T-helper 2 cell treated with Interferon-gamma antibody and Interleukin-4, amounts not matched to agents 5 μg/mL and 100 μg/mL, for 36 hours (primary cell): ENCODE measurements at regions not wholly inside any gene's neighbourhood (a gene's known extent, or its start where the extent isn't known, plus 50 kb on each side); places are given as distances from the start of the nearest gene placed in this dataset.

Experiments used
- DNase-seq: peaks from one replicate; pipeline ENCODE4 v3.0.0; 2021; ENCODE audit warnings: low spot score
- H3K27ac Mint-ChIP-seq: one replicate; pipeline ENCODE4 v1.8.0; 2021; ENCODE audit warnings: mild to moderate bottlenecking, mixed read lengths
- H3K27me3 Mint-ChIP-seq: one replicate; pipeline ENCODE4 v1.8.0; 2021; ENCODE audit warnings: low read depth, mixed read lengths
- H3K36me3 Mint-ChIP-seq: one replicate; pipeline ENCODE4 v1.8.0; 2021; ENCODE audit warnings: low read depth, mixed read lengths
- H3K4me1 Mint-ChIP-seq: one replicate; pipeline ENCODE4 v1.8.0; 2021; ENCODE audit warnings: low read depth, mixed read lengths
- H3K4me3 Mint-ChIP-seq: one replicate; pipeline ENCODE4 v1.8.0; 2022; ENCODE audit warnings: mild to moderate bottlenecking, moderate library complexity, mixed read lengths
- H3K9me3 Mint-ChIP-seq: one replicate; pipeline ENCODE4 v1.8.0; 2021; ENCODE audit warnings: mixed read lengths

DNA sequence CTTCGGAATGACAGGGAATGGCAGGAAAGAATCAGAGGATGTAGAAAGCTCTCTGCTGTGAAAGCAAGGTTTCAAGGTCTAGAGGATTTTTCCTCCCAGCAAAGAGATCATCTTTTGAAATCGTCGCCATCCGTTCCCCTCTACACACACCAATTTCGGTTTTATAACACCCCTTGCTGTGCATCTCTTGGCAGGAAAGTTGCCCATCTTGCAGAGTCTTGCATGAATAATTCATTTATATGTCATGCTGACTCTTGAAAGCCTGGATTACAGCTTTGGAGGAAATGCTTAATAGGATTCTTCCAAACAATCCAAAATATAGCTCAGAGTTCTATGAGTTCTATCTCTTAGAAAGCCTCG lies 262.7 kb downstream of the CHL1 start:
- Mint-ChIP-seq H3K27ac (no peak overlapping the region), H3K4me1 (no peaks in the 10 kb centered on the region), H3K4me3 (no peak overlapping the region), H3K36me3 (no peaks in the 10 kb centered on the region), H3K9me3 (no peaks in the 10 kb centered on the region), H3K27me3 (no peaks in the 10 kb centered on the region)
- DNase-seq: no peak

DNA sequence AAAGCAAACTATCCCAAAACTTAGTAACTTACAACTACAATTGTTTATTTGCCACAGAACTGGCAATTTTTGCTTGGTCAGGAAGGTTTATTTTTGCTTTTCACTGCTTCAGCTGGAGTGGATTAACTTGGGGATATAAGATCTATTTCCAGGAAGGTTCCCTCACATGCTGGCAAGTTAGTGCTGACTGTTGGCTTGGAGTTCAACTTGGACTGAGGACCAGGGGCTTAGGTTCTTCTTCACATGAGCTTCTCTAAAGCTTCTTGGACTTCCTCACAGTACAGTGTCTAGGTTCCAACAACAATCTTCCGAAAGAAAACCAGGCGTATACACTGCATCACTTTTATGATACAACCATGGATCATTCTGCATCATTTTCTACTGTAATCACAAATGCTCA lies 264.4 kb downstream of the CHL1 start:
- Mint-ChIP-seq H3K4me1 (no peaks in the 10 kb centered on the region), H3K27me3 (no peaks in the 10 kb centered on the region), H3K4me3 (no peak overlapping the region), H3K27ac (no peak overlapping the region), H3K9me3 (no peaks in the 10 kb centered on the region), H3K36me3 (no peaks in the 10 kb centered on the region)
- DNase-seq: no peak

DNA sequence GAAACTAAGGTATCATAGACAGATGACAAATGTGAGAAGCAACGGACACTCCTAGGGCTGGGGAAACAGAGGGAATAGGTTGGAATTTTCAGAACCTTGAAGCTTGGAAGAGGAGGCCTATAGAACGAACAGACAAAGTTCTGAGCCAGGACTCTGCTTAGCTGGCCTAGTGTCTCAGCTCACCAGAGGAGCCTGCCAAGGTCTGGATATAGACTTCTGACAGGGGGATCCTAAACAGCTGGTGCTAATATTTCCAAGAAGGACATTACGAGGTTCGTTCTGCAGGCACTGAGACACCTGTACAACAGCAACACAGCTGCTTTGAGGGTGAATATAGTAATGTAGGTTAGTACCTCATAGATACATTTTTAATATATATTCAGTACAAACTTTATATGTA lies 266.3 kb downstream of the CHL1 start:
- Mint-ChIP-seq H3K9me3 (no peaks in the 10 kb centered on the region), H3K4me3 (no peak overlapping the region), H3K36me3 (no peaks in the 10 kb centered on the region), H3K4me1 (no peaks in the 10 kb centered on the region), H3K27me3 (no peaks in the 10 kb centered on the region), H3K27ac (no peak overlapping the region)
- no peak for DNase-seq

DNA sequence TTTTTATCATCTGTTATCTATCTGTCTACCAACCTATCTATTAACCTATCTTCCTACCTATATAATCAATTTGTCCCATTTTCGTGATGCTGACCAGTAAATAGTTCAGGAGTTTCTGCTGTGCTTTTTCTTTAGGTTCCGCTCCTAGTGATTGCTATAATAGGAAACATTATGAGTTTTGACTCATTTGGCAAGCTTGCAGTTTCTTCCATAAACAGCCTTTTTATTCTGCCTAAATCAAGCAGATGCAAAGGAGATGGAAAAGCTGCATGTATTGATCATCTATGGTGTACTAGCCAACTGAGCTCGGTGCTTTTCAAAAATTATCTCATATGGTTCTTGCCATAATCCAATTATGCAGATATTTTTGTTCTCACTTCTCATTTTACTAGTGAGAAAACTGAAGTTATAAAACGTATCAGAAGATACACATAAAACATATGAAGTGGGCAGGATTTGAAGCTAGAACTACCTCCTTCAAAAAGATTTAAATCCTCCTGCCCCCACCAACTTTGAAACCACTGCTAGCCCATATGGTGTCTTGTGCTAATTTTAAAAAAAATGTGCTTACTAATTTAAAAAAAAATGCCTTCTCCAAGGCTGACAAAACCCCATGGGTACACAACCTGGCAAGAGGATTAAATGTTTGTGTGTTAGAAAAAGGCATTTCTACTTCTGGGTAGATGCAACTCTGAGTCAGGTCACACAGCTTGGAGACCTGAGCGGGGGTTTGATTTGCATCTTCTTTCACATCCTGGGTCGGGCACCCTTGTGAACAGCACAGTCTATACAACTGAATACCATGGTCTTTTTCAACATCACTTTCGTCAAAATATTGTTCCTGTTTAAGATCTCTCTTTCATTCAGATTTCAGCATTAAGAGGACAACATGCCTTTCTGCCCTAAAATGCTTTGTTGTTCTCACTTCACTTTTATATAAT lies 267.0 kb downstream of the CHL1 start:
- no peak overlapping the region for H3K27ac Mint-ChIP-seq
- H3K4me3 Mint-ChIP-seq: no peak overlapping the region
- H3K9me3 Mint-ChIP-seq: no peaks in the 10 kb centered on the region

DNA sequence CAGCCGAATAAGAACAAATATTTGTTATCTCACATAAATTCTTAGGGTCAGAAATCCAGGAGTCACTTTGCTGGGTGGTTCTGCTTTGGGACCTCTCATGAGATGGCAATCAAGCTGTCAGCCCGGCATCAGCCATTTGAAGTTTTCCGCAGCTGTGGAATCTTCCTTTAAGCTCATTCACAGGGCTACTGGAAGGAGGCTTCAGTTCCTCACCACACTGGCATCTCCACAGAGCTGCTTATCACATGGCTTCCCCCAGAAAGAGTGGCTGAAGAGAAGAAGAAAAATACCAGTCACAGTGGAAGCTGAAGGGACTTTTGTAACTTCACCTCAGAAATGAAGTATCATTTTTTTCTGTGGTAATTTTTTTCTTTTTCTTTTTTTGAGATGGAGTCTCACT lies 267.7 kb downstream of the CHL1 start:
- Mint-ChIP-seq H3K4me3 (no peak overlapping the region), H3K4me1 (no peaks in the 10 kb centered on the region), H3K36me3 (no peaks in the 10 kb centered on the region), H3K27me3 (no peaks in the 10 kb centered on the region), H3K9me3 (no peaks in the 10 kb centered on the region), H3K27ac (no peak overlapping the region)
- DNase-seq: no peak

More for the DNA sequence above, 267.0 kb downstream of the CHL1 start:
- Mint-ChIP-seq H3K27me3 (no peaks in the 10 kb centered on the region), H3K4me1 (no peaks in the 10 kb centered on the region), H3K36me3 (no peaks in the 10 kb centered on the region)
- DNase-seq: no peak

DNA sequence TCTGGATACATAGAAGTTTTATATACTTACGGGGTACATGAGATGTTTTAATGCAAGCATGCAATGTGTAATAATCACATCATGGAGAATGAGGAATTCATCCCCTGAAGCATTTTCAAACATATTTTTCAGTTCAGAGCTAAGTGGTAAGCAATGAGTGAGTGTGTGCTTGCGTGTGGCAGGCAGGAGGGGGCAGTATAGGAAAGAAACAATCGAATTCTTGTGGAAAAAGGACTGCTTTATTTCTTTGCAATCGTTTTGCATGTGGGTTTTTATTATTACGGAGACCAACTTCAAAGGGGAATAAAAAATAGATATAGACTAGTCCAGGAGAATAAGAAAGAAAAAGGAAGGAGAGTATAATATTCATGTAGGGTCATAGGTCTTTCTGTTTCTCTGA lies 271.6 kb downstream of the CHL1 start:
- H3K36me3 Mint-ChIP-seq: no peaks in the 10 kb centered on the region
- H3K4me3 Mint-ChIP-seq: no peak overlapping the region
- H3K9me3 Mint-ChIP-seq: peaks cover 7% of the 10 kb centered on the region
- no peak overlapping the region for H3K27ac Mint-ChIP-seq
- H3K4me1 Mint-ChIP-seq: no peaks in the 10 kb centered on the region
- H3K27me3 Mint-ChIP-seq: no peaks in the 10 kb centered on the region
- DNase-seq: no peak

DNA sequence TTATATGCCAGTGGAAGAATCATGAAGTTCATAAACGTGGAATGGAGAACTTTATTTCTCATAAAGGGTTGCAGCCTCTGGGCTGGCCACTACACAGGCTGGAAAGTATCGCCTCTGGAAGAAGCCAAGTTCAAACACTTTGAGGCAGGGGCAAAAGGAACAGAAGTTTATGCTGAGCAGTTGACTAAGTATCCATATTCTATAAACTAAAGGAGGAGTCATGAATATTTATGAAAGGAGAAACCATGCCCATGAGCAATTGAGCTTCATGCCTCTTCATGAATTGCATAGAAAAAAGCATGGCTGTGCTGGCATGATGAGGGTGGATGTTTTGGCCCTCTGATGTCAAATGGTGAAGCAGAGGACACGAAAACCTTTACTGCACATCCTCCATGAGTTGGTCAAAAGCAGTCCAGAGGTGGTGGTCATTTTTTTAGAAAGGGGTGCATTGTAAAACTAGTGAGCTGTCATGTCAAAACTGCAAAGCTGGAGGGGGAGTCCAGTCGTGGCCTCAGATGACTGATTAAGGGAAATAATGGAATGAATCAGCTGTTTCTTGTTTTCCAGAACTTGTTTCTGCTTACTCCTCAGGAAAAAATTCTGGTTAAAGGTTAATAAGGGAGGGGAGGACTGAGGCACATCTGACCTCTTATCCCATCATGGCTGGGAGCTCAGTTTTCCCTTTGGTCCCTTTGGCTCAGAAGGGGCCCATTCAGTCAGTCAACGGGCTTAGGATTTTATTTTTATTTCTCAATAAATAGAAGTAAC lies 276.7 kb downstream of the CHL1 start:
- no peak for DNase-seq
- Mint-ChIP-seq H3K9me3 (peaks cover 15% of the 10 kb centered on the region), H3K36me3 (no peaks in the 10 kb centered on the region), H3K27me3 (no peaks in the 10 kb centered on the region), H3K27ac (no peak overlapping the region), H3K4me1 (no peaks in the 10 kb centered on the region), H3K4me3 (no peak overlapping the region)

DNA sequence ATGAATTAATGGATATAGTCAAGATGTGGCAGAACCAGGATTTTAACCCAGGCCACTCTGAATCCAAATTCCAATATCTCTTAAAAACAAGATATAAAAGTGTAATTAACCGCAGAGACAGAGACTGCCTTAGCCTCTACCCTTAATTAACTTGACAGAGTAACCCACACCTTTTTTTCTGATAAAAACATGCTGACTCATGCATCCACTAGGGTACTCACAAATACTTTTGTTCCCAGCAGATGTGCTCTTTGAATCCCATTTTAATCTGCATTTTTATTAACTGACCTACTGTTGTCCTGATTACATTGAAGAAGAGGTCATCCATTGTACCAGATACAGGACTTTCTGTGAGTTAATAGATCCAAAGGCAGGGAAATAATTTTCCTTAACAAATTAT lies 278.3 kb downstream of the CHL1 start:
- H3K4me1 Mint-ChIP-seq: no peaks in the 10 kb centered on the region
- H3K4me3 Mint-ChIP-seq: no peak overlapping the region
- no peaks in the 10 kb centered on the region for H3K36me3 Mint-ChIP-seq
- H3K27ac Mint-ChIP-seq: no peak overlapping the region
- no peak for DNase-seq
- no peaks in the 10 kb centered on the region for H3K27me3 Mint-ChIP-seq
- peaks cover 25% of the 10 kb centered on the region for H3K9me3 Mint-ChIP-seq

DNA sequence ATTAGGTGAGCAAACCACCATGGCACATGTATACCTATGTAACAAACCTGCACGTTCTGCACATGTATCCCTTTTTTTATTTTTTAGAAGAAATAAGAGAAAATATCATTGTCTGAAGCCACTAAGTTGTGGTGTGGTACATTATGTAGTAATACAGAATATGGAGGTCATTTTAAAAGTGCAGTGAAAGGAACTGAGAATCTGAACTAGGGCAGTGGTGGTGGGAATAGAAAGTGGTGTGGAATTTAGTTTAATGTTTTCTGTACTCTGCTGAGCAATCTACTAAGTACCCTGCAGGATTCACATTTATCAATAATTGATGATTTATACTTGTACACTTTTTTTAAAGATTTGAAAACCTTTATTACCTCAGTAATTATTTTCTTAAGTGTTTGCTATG lies 283.5 kb downstream of the CHL1 start:
- DNase-seq: no peak
- Mint-ChIP-seq H3K36me3 (no peaks in the 10 kb centered on the region), H3K4me1 (no peaks in the 10 kb centered on the region), H3K4me3 (no peak overlapping the region), H3K27me3 (no peaks in the 10 kb centered on the region), H3K9me3 (peaks cover 18% of the 10 kb centered on the region), H3K27ac (no peak overlapping the region)

DNA sequence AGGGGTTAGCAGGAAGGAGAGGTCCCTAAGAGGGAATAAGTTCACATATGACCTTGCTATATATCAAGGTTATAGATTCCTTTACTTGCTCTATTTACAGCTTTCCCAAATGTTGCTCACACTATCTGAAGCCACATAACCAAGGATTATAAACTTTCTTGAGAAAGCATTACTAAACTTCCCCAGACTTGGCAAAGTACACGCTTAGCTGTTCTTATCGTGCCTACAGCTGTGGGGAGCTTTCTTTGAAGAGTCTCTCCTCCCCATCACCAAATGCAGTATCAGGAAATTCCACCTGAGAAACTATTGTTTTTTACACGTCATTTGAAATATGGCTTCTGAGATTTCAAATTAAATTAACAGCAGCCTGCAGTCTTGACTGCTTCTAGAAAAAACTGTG lies 284.5 kb downstream of the CHL1 start:
- Mint-ChIP-seq H3K27ac (no peak overlapping the region), H3K4me3 (no peak overlapping the region), H3K27me3 (no peaks in the 10 kb centered on the region), H3K36me3 (no peaks in the 10 kb centered on the region), H3K4me1 (no peaks in the 10 kb centered on the region), H3K9me3 (peaks cover 14% of the 10 kb centered on the region)
- no peak for DNase-seq

DNA sequence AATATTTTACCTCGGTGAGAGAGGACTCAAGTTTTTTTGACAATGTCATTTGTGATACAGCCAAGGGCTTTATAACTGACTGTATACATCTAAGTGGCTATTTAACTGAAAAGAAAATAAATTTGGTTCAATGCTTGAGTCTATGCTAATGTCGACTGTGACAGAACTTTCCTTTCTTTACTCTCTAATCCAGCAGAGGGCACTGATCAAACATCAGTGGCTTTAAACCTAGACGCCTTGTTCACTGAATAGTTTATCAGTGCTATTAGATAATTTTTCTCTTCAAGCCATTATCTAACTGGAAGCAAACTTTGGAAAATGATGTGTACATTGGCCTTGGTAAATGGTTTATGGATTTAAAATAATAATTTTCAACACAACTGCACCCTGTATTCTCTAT lies 285.1 kb downstream of the CHL1 start:
- H3K4me3 Mint-ChIP-seq: no peak overlapping the region
- no peak for DNase-seq
- no peak overlapping the region for H3K27ac Mint-ChIP-seq
- peaks cover 14% of the 10 kb centered on the region for H3K9me3 Mint-ChIP-seq
- H3K27me3 Mint-ChIP-seq: no peaks in the 10 kb centered on the region
- no peaks in the 10 kb centered on the region for H3K4me1 Mint-ChIP-seq
- no peaks in the 10 kb centered on the region for H3K36me3 Mint-ChIP-seq

DNA sequence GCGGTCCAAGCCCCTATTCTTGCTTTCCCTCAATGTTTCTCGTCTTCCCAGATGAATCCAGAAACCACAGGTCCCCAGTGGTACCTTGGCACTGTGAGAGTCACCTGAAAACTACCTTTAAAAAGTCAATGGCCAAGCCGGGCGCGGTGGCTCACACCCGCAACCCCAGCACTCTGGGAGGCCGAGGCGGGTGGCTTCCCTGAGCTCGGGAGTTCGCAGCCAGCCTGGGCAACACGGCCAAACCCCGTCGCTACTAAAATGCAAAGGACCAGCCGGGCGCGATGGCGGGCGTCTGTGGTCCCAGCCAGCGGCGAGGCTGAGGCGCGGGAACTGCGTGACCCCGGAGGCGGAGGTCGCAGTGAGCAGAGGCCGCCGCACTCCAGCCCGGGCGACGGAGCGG lies 285.9 kb downstream of the CHL1 start:
- no peak overlapping the region for H3K4me3 Mint-ChIP-seq
- no peaks in the 10 kb centered on the region for H3K27me3 Mint-ChIP-seq
- H3K9me3 Mint-ChIP-seq: peaks cover 14% of the 10 kb centered on the region
- H3K4me1 Mint-ChIP-seq: no peaks in the 10 kb centered on the region
- no peaks in the 10 kb centered on the region for H3K36me3 Mint-ChIP-seq
- no peak for DNase-seq
- H3K27ac Mint-ChIP-seq: no peak overlapping the region

DNA sequence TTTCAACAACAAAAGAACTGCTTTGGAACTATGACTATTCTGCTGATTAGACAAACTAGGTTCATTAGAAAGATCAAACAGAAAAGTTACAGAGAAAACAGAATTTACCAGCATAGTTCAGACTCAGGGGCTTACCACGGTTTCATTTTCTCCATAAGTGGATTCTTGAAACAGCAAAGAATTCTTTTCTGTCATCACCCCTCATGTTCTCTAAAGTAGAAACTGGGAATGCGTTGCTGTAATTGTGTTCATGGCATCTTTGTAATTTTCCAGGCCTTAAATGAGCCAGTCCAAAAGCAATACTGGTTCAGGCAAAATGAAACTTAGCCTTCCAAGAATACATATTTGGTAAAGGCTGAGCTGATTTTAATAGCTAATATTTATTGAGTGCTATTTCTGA lies 287.8 kb downstream of the CHL1 start:
- Mint-ChIP-seq H3K36me3 (no peaks in the 10 kb centered on the region), H3K4me1 (no peaks in the 10 kb centered on the region), H3K27me3 (no peaks in the 10 kb centered on the region), H3K9me3 (no peaks in the 10 kb centered on the region), H3K4me3 (no peak overlapping the region), H3K27ac (no peak overlapping the region)
- no peak for DNase-seq

DNA sequence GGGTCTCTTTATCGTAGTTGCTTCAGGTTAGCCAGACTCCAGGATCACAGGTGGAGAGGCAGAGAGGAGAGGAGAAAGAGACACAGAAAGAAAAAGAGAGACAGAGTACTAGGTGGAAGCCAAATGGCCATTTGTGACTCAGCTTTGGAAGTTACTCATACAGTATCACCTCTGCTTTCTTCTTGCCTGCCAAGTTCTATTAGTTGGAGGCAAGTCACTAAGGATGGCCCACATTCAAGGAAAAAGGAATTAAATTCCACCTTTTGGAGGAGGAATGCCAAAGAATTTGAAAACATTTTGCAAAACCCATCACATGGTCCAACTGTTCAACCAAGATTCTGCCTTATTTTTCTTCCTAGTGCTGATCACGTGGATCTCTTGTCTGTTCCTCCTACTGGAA lies 291.1 kb downstream of the CHL1 start:
- Mint-ChIP-seq H3K36me3 (no peaks in the 10 kb centered on the region), H3K4me3 (no peak overlapping the region), H3K27ac (no peak overlapping the region), H3K4me1 (no peaks in the 10 kb centered on the region), H3K27me3 (no peaks in the 10 kb centered on the region), H3K9me3 (no peaks in the 10 kb centered on the region)
- no peak for DNase-seq
